ENCODE measurements at regions not wholly inside any gene's neighbourhood (a gene's known extent, or its start where the extent isn't known, plus 50 kb on each side); places are given as distances from the start of the nearest gene placed in this dataset.

GRCh38 chr14:28577187-28577586 is 189.4 kb upstream of the FOXG1 start:
- H3K4me3 Mint-ChIP-seq: no peak overlapping the region
- no peak for DNase-seq
- no peaks in the 10 kb centered on the region for H3K4me1 Mint-ChIP-seq
- H3K9me3 Mint-ChIP-seq: peaks cover 17% of the 10 kb centered on the region
- no peaks in the 10 kb centered on the region for H3K36me3 Mint-ChIP-seq (ENCODE audit: low read depth)
- no peaks in the 10 kb centered on the region for H3K27me3 Mint-ChIP-seq (ENCODE audit: low read depth, poor library complexity)
- no peak overlapping the region for H3K27ac Mint-ChIP-seq
- no peak for TF ChIP-seq CTCF (IDR thresholded peaks at IDR 0.05)

- peaks cover 14% of the 10 kb centered on the region for H3K9me3 Mint-ChIP-seq
- H3K27ac Mint-ChIP-seq: no peak overlapping the region
- no peak overlapping the region for H3K4me3 Mint-ChIP-seq
- no peaks in the 10 kb centered on the region for H3K27me3 Mint-ChIP-seq (ENCODE audit: low read depth, poor library complexity)
- TF ChIP-seq CTCF (IDR thresholded peaks at IDR 0.05): no peak
- no peak for DNase-seq
- no peaks in the 10 kb centered on the region for H3K36me3 Mint-ChIP-seq (ENCODE audit: low read depth)
- no peaks in the 10 kb centered on the region for H3K4me1 Mint-ChIP-seq
Measured at GRCh38 chr14:28577711-28578131, 188.9 kb upstream of the FOXG1 start.

- H3K27me3 Mint-ChIP-seq (ENCODE audit: low read depth, poor library complexity): no peaks in the 10 kb centered on the region
- no peak overlapping the region for H3K27ac Mint-ChIP-seq
- H3K4me3 Mint-ChIP-seq: no peak overlapping the region
- no peaks in the 10 kb centered on the region for H3K9me3 Mint-ChIP-seq
- H3K36me3 Mint-ChIP-seq (ENCODE audit: low read depth): no peaks in the 10 kb centered on the region
- H3K4me1 Mint-ChIP-seq: no peaks in the 10 kb centered on the region
- no peak for DNase-seq
- TF ChIP-seq CTCF (IDR thresholded peaks at IDR 0.05): no peak
Measured at GRCh38 chr14:28584951-28585350, 181.6 kb upstream of the FOXG1 start.

GRCh38 chr14:28589792-28590191 is 176.8 kb upstream of the FOXG1 start:
- Mint-ChIP-seq H3K27ac (no peak overlapping the region), H3K9me3 (no peaks in the 10 kb centered on the region), H3K4me1 (no peaks in the 10 kb centered on the region), H3K4me3 (no peak overlapping the region), H3K36me3 (ENCODE audit: low read depth) (no peaks in the 10 kb centered on the region), H3K27me3 (ENCODE audit: low read depth, poor library complexity) (no peaks in the 10 kb centered on the region)
- no peak for DNase-seq
- no peak for TF ChIP-seq CTCF (IDR thresholded peaks at IDR 0.05)

- Mint-ChIP-seq H3K27ac (no peak overlapping the region), H3K4me3 (no peak overlapping the region), H3K27me3 (ENCODE audit: low read depth, poor library complexity) (no peaks in the 10 kb centered on the region), H3K4me1 (no peaks in the 10 kb centered on the region), H3K36me3 (ENCODE audit: low read depth) (no peaks in the 10 kb centered on the region), H3K9me3 (no peaks in the 10 kb centered on the region)
- TF ChIP-seq CTCF (IDR thresholded peaks at IDR 0.05): no peak
- DNase-seq: no peak
Measured at GRCh38 chr14:28596391-28596790, 170.2 kb upstream of the FOXG1 start.

- H3K27me3 Mint-ChIP-seq (ENCODE audit: low read depth, poor library complexity): peaks cover 4% of the 10 kb centered on the region
- H3K27ac Mint-ChIP-seq: no peak overlapping the region
- no peaks in the 10 kb centered on the region for H3K9me3 Mint-ChIP-seq
- H3K36me3 Mint-ChIP-seq (ENCODE audit: low read depth): no peaks in the 10 kb centered on the region
- no peak for DNase-seq
- H3K4me3 Mint-ChIP-seq: no peak overlapping the region
- no peak for TF ChIP-seq CTCF (IDR thresholded peaks at IDR 0.05)
- no peaks in the 10 kb centered on the region for H3K4me1 Mint-ChIP-seq
Measured at GRCh38 chr14:28599191-28599590, 167.4 kb upstream of the FOXG1 start.

Measured in nephron progenitor cell (in vitro differentiated cells).